NT2/D1 (cell line): ENCODE measurements at regions not wholly inside any gene's neighbourhood (a gene's known extent, or its start where the extent isn't known, plus 50 kb on each side); places are given as distances from the start of the nearest gene placed in this dataset.

Source experiments
- SUZ12 ChIP-seq: IDR thresholded peaks from 2 replicates; pipeline ENCODE4 v1.6.1; 2011; ENCODE audit not compliant: insufficient read length, insufficient read depth; ENCODE audit errors: extremely low read depth
- ZNF274 ChIP-seq: IDR thresholded peaks from 2 replicates; pipeline ENCODE4 v1.6.1; 2011; ENCODE audit warnings: mild to moderate bottlenecking, low read depth, low read length

- TF ChIP-seq ZNF274: no peak
- no peak for TF ChIP-seq SUZ12
Measured at GRCh38 chr22:22061085-22062077, 78.8 kb upstream of the TOP3B start.
